ENCODE measurements at regions not wholly inside any gene's neighbourhood (a gene's known extent, or its start where the extent isn't known, plus 50 kb on each side); places are given as distances from the start of the nearest gene placed in this dataset.

- no peak for TF ChIP-seq POLR2AphosphoS5 (IDR thresholded peaks at IDR 0.05; ENCODE audit: low read depth, low read length)
- TF ChIP-seq CTCF (IDR thresholded peaks at IDR 0.05) = no peak
Observed at GRCh38 chr4:69377562-69377961, 97.3 kb downstream of the UGT2B28 start.
